Activated naive CD4-positive, alpha-beta T cell treated with anti-CD3 and anti-CD28 coated beads, Interleukin-2, amount 50 U/mL, for 16 hours (primary cell): ENCODE measurements at regions not wholly inside any gene's neighbourhood (a gene's known extent, or its start where the extent isn't known, plus 50 kb on each side); places are given as distances from the start of the nearest gene placed in this dataset.

Source experiments
- DNase-seq: peaks from one replicate; pipeline ENCODE4 v3.0.0-alpha.2; 2020

GRCh38 chr10:130728531-130729215 is 582.8 kb downstream of the TCERG1L start:
- no peak for DNase-seq

- DNase-seq, result no peak
These were observed 581.6 kb downstream of the TCERG1L start for GRCh38 chr10:130729876-130730275.

- no peak for DNase-seq
These were observed 574.3 kb downstream of the TCERG1L start for GRCh38 chr10:130737186-130737585.

- DNase-seq, result no peak
These were observed 573.9 kb downstream of the TCERG1L start for GRCh38 chr10:130737621-130738020.

- DNase-seq, result no peak
These were observed 572.3 kb downstream of the TCERG1L start for GRCh38 chr10:130739016-130739756.

- DNase-seq, result no peak
These were observed 571.8 kb downstream of the TCERG1L start for GRCh38 chr10:130739757-130740145.

- DNase-seq, result no peak
These were observed 571.4 kb downstream of the TCERG1L start for GRCh38 chr10:130740166-130740565.

- DNase-seq, result no peak
These were observed 570.4 kb downstream of the TCERG1L start for GRCh38 chr10:130740915-130741750.

- no peak for DNase-seq
These were observed 569.3 kb downstream of the TCERG1L start for GRCh38 chr10:130741901-130742855.

GRCh38 chr10:130742941-130743675 is 568.4 kb downstream of the TCERG1L start:
- DNase-seq, result no peak

- no peak for DNase-seq
These were observed 567.7 kb downstream of the TCERG1L start for GRCh38 chr10:130743751-130744271.

GRCh38 chr10:130744631-130745030 is 566.9 kb downstream of the TCERG1L start:
- DNase-seq, result no peak

GRCh38 chr10:130745251-130745650 is 566.3 kb downstream of the TCERG1L start:
- DNase-seq, result no peak

- no peak for DNase-seq
These were observed 565.7 kb downstream of the TCERG1L start for GRCh38 chr10:130745821-130746220.

GRCh38 chr10:130746311-130746710 is 565.2 kb downstream of the TCERG1L start:
- no peak for DNase-seq

GRCh38 chr10:130747356-130747755 is 564.2 kb downstream of the TCERG1L start:
- DNase-seq, result no peak

- DNase-seq, result no peak
These were observed 563.6 kb downstream of the TCERG1L start for GRCh38 chr10:130747946-130748345.

GRCh38 chr10:130748409-130749057 is 563.0 kb downstream of the TCERG1L start:
- DNase-seq, result no peak

GRCh38 chr10:130749911-130750310 is 561.6 kb downstream of the TCERG1L start:
- no peak for DNase-seq

GRCh38 chr10:130750441-130750840 is 561.1 kb downstream of the TCERG1L start:
- no peak for DNase-seq
